ENCODE measurements at regions not wholly inside any gene's neighbourhood (a gene's known extent, or its start where the extent isn't known, plus 50 kb on each side); places are given as distances from the start of the nearest gene placed in this dataset.

DNA sequence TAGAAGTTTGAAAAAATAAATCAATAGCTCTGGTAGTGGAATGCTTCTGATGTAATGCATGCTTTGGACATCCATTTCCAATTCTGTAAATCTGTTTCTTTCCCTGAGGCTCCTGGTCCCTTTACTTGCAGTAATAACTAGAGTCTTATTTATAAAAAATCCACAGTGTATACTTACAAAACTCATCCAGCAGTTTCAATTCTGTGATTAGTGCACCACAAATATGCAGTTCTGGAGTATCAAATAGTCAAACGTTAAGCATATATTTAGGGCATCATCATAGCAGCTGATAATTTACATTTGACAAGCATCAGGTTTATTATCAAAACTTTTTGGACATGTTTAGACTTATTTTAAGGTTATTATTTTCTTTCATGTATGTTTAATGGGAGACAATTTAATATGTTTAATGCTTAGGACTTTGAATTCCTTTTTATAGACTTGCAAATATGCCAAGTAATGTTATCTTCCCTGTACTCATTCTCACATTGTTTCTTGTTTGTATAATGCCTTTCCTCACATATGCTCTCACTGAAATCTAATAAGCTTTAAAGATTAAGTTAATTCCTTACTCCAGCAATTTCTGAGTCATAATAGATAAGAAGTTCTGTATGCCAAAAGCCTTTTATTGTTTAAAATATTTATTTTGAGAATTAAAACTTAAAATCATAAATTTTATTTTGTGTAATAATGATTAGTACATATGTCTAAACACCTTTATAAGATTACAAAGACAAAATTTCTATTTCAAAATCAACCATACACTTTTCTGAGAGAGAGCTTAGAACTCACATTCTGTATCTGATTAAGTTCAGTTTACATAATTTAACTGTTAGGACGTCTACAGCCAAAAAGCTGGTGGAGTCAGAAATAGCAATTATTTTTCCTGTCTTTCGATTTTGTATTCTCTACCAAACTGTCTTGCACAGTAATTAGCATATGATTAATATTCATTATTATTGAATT is 341.5 kb upstream of the TMEFF2 start:
- DNase-seq (ENCODE audit: low spot score) (no peak), ATAC-seq (no peak)
- POLR2A ChIA-PET = no interaction called here
- Mint-ChIP-seq H3K4me1 (peaks cover 3% of the 10 kb centered on the region), H3K36me3 (no peaks in the 10 kb centered on the region), H3K9me3 (no peaks in the 10 kb centered on the region), H3K27ac (no peak overlapping the region), H3K4me3 (no peak overlapping the region), H3K27me3 (ENCODE audit: low read depth) (no peaks in the 10 kb centered on the region)
- TF ChIP-seq ATF3 (CRISPR knock-in tag; conservative IDR thresholded peaks at IDR 0.05) (no peak), NR1H2 (CRISPR knock-in tag; IDR thresholded peaks at IDR 0.05) (no peak), HMGXB4 (CRISPR knock-in tag; IDR thresholded peaks at IDR 0.05) (no peak), TEAD1 (CRISPR knock-in tag; IDR thresholded peaks at IDR 0.05) (no peak), CDX4 (CRISPR knock-in tag; IDR thresholded peaks at IDR 0.05; ENCODE audit: borderline replicate concordance) (no peak), SP1 (CRISPR knock-in tag; conservative IDR thresholded peaks at IDR 0.05) (no peak), PRDM15 (CRISPR knock-in tag; IDR thresholded peaks at IDR 0.05) (no peak), GRHL2 (CRISPR knock-in tag; IDR thresholded peaks at IDR 0.05; ENCODE audit: insufficient replicate concordance, severe bottlenecking) (no peak), TP53 (CRISPR knock-in tag; IDR thresholded peaks at IDR 0.05) (no peak), MYBL2 (CRISPR knock-in tag; IDR thresholded peaks at IDR 0.05) (no peak), ZNF219 (CRISPR knock-in tag; IDR thresholded peaks at IDR 0.05; ENCODE audit: borderline replicate concordance) (no peak), USF2 (CRISPR knock-in tag; IDR thresholded peaks at IDR 0.05) (no peak), PRRX2 (CRISPR knock-in tag; IDR thresholded peaks at IDR 0.05) (no peak), ETV6 (CRISPR knock-in tag; IDR thresholded peaks at IDR 0.05) (no peak)
- TF ChIP-seq, protein P1, sequence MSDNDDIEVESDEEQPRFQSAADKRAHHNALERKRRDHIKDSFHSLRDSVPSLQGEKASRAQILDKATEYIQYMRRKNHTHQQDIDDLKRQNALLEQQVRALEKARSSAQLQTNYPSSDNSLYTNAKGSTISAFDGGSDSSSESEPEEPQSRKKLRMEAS (CRISPR knock-in tag; IDR thresholded peaks at IDR 0.05) = no peak
- TF ChIP-seq, protein P2, sequence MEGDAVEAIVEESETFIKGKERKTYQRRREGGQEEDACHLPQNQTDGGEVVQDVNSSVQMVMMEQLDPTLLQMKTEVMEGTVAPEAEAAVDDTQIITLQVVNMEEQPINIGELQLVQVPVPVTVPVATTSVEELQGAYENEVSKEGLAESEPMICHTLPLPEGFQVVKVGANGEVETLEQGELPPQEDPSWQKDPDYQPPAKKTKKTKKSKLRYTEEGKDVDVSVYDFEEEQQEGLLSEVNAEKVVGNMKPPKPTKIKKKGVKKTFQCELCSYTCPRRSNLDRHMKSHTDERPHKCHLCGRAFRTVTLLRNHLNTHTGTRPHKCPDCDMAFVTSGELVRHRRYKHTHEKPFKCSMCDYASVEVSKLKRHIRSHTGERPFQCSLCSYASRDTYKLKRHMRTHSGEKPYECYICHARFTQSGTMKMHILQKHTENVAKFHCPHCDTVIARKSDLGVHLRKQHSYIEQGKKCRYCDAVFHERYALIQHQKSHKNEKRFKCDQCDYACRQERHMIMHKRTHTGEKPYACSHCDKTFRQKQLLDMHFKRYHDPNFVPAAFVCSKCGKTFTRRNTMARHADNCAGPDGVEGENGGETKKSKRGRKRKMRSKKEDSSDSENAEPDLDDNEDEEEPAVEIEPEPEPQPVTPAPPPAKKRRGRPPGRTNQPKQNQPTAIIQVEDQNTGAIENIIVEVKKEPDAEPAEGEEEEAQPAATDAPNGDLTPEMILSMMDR (IDR thresholded peaks at IDR 0.05) = no peak
- TF ChIP-seq, protein P3, sequence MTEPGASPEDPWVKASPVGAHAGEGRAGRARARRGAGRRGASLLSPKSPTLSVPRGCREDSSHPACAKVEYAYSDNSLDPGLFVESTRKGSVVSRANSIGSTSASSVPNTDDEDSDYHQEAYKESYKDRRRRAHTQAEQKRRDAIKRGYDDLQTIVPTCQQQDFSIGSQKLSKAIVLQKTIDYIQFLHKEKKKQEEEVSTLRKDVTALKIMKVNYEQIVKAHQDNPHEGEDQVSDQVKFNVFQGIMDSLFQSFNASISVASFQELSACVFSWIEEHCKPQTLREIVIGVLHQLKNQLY (CRISPR knock-in tag; IDR thresholded peaks at IDR 0.05) = no peak
- CTCF ChIA-PET = no interaction called here

All from WTC11 (cell line).